Peyer's patch (tissue), 4 donors: ENCODE measurements at regions not wholly inside any gene's neighbourhood (a gene's known extent, or its start where the extent isn't known, plus 50 kb on each side); places are given as distances from the start of the nearest gene placed in this dataset.
"Not testable (repeated sequence)": the region's sequence is repeated elsewhere in the genome, so short reads cannot be mapped to it uniquely, and the experiment has no call there.

Experiments used
- DNase-seq, 3 donors: peaks; one replicate each; pipeline ENCODE4 v3.0.0-alpha.2; 2017 to 2019
- H3K27ac ChIP-seq, 4 donors: fragments of 200-600 bp; sonication (generic); one replicate each; pipeline ENCODE4 v1.5.1; 2016 to 2019
- H3K27me3 ChIP-seq, 2 donors: fragments of 200-600 bp; sonication (generic); one replicate each; pipeline ENCODE4 v1.5.1; 2019
- H3K36me3 ChIP-seq, 3 donors: fragments of 200-600 bp; sonication (generic); one replicate each; pipeline ENCODE4 v1.5.1; 2016 to 2019
- H3K4me1 ChIP-seq, 4 donors: fragments of 200-600 bp; sonication (generic); one replicate each; pipeline ENCODE4 v1.5.1; 2016 to 2019
- H3K4me3 ChIP-seq, 4 donors: fragments of 200-600 bp; sonication (generic); 1 replicate in 3 of 4; 2 replicates in 1 of 4; pipeline ENCODE4 v1.5.1; 2016 to 2019; ENCODE audit warnings: mild to moderate bottlenecking in 1 of 4
- H3K9me3 ChIP-seq, 4 donors: fragments of 200-600 bp; sonication (generic); one replicate each; pipeline ENCODE4 v1.5.1; 2016 to 2019; ENCODE audit warnings: mild to moderate bottlenecking in 1 of 4
- CTCF ChIP-seq, 6 experiments: fragments of 450-650 bp in 4 of 6; fragments of 200-600 bp in 2 of 6; sonication (generic) in 1 of 6; IDR thresholded peaks; one replicate each; pipeline ENCODE4 v1.5.1; 2017 to 2019; ENCODE audit warnings: antibody characterized with exemption in 6 of 6, mild to moderate bottlenecking in 3 of 6, moderate library complexity in 1 of 6
- POLR2A ChIP-seq, 2 donors: fragments of 450-650 bp; IDR thresholded peaks; one replicate each; pipeline ENCODE4 v1.5.1; 2017; ENCODE audit warnings: antibody characterized with exemption in 2 of 2, mild to moderate bottlenecking in 2 of 2, moderate library complexity in 2 of 2

GRCh38 chr2:91839904-91840868 lies 3031.0 kb upstream of the TEKT4 start:
- Histone ChIP-seq H3K4me3 (peak overlapping the region in 1 of 4 donors; percentile 25), H3K4me1 (peaks cover 0 to 6% (median 0%) of the 10 kb centered on the region in 4 donors), H3K27ac (no peak overlapping the region), H3K36me3 (no peaks in the 10 kb centered on the region), H3K27me3 (peaks cover 0 to 12% of the 10 kb centered on the region in 2 donors), H3K9me3 (no peaks in the 10 kb centered on the region)
- no peak for TF ChIP-seq POLR2A (IDR thresholded peaks at IDR 0.05)
- no peak for TF ChIP-seq CTCF (IDR thresholded peaks at IDR 0.05)
- DNase-seq, result no peak

- H3K4me1 ChIP-seq, H3K9me3 ChIP-seq, H3K4me3 ChIP-seq, DNase-seq, H3K27ac ChIP-seq, H3K36me3 ChIP-seq: not testable (repeated sequence)
- peaks cover 0 to 12% of the 10 kb centered on the region in 2 donors for H3K27me3 ChIP-seq
Observed at GRCh38 chr2:91842264-91842663, 3029.0 kb upstream of the TEKT4 start.

GRCh38 chr2:91842913-91843312 lies 3028.3 kb upstream of the TEKT4 start:
- not testable (repeated sequence) for H3K4me1 ChIP-seq, H3K9me3 ChIP-seq, DNase-seq, H3K4me3 ChIP-seq, H3K27ac ChIP-seq, H3K36me3 ChIP-seq
- H3K27me3 ChIP-seq, result peaks cover 0 to 12% of the 10 kb centered on the region in 2 donors

GRCh38 chr2:91843723-91844450 lies 3027.3 kb upstream of the TEKT4 start:
- H3K9me3 ChIP-seq, H3K4me1 ChIP-seq, H3K27ac ChIP-seq, H3K36me3 ChIP-seq, DNase-seq, H3K4me3 ChIP-seq: not testable (repeated sequence)
- peaks cover 0 to 12% of the 10 kb centered on the region in 2 donors for H3K27me3 ChIP-seq

DNA sequence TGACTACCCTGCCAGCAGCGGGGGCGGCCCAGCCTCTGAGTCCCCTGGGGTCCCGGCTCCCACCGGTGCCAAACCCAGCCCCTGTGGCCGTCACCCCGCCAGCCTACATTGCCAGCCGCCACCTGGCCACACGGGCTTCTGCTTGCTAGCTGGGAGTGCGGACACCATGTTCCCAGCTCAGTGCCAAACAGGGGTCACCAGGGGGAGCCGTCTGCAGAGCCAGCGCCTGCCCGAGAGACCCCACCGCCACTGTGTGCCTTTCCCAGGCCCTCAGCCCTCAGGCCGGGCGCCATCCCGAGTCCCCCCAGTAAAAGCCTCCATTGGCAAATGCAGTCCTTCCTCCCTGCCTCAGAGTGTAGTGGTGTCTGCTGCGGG lies 3026.8 kb upstream of the TEKT4 start:
- H3K4me3 ChIP-seq, H3K36me3 ChIP-seq, DNase-seq, H3K4me1 ChIP-seq, H3K27ac ChIP-seq, H3K9me3 ChIP-seq: not testable (repeated sequence)
- peaks cover 0 to 12% of the 10 kb centered on the region in 2 donors for H3K27me3 ChIP-seq

- H3K36me3 ChIP-seq, H3K4me3 ChIP-seq, DNase-seq, H3K27me3 ChIP-seq, H3K4me1 ChIP-seq, H3K27ac ChIP-seq, H3K9me3 ChIP-seq: not testable (repeated sequence)
Observed at GRCh38 chr2:91846388-91846787, 3024.8 kb upstream of the TEKT4 start.

GRCh38 chr2:91851689-91852420 lies 3019.4 kb upstream of the TEKT4 start:
- H3K4me3 ChIP-seq, H3K27me3 ChIP-seq, H3K27ac ChIP-seq, H3K9me3 ChIP-seq, H3K36me3 ChIP-seq, H3K4me1 ChIP-seq, DNase-seq: not testable (repeated sequence)

- H3K36me3 ChIP-seq, H3K9me3 ChIP-seq, DNase-seq, H3K4me1 ChIP-seq, H3K4me3 ChIP-seq, H3K27me3 ChIP-seq, H3K27ac ChIP-seq: not testable (repeated sequence)
Observed at GRCh38 chr2:91856971-91857370, 3014.3 kb upstream of the TEKT4 start.

DNA sequence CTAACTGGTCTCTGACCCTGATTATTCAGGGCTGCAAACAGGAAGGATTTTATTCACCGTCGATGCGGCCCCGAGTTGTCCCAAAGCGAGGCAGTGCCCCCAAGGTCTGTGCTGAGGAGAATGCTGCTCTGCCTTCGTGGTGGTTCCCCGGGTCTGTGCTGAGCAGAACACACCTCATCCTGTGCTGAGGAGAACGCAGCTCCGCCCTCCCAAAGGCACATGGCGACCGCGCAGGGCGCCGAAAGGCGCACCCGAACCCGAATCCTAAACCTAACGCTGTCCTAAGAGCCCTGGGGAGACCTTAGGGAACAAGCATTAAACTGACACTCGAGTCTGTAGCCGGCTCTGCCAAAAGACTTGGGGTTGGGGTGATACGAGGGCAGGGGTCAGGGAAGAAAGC lies 3013.5 kb upstream of the TEKT4 start:
- DNase-seq, H3K27me3 ChIP-seq: not testable (repeated sequence)

GRCh38 chr2:91871716-91872115 lies 2999.5 kb upstream of the TEKT4 start:
- DNase-seq, H3K27ac ChIP-seq, H3K36me3 ChIP-seq, H3K9me3 ChIP-seq, H3K27me3 ChIP-seq, H3K4me1 ChIP-seq, H3K4me3 ChIP-seq: not testable (repeated sequence)

More for the DNA sequence above, 3013.5 kb upstream of the TEKT4 start:
- H3K9me3 ChIP-seq, H3K27ac ChIP-seq, H3K4me3 ChIP-seq, H3K4me1 ChIP-seq, H3K36me3 ChIP-seq: not testable (repeated sequence)

DNA sequence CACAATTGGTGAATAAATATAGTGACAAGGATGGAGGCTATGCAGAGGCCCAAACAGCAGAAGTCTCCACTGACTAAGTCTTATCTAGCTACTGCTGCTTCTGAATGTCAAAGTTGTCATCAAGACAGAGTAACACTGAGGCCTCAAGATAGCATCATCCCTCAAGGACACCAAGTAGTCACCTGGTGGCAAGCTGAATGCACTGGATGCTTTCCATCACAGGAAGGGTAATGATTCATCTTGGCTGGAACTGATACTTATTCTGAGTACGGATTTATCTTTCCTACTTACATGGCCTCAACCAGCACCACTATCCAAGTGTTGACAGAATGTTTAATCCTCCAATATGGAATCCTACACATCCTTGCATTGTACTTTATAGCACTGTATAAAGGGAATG lies 2997.8 kb upstream of the TEKT4 start:
- H3K4me1 ChIP-seq, H3K4me3 ChIP-seq, H3K27me3 ChIP-seq, H3K27ac ChIP-seq, H3K9me3 ChIP-seq, H3K36me3 ChIP-seq, DNase-seq: not testable (repeated sequence)

DNA sequence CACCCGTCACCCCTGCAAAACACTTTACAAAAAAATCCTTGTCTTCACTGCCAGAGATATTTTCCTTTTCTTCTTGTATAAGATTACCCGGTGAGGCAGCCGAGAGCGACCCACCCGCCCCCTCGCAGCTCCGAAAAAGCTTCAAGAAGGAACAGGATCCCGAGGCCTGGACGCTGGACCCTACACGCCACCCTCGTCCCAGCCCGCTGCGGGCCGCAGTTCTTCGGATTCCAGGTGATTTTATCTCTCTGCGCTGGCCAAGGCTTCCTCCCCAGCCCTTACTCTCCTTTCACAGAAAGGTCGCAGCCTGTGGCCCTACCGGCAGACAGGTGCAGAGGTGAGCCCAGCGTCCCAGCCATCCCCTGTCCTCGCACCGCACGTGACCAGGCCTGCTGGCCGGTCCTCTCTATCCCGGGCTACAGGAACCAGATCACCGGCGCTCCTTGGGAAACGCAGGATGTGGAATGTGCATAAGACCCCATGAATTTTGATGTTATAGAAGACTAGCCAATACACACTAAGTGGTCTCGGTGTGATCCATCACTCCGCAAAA lies 2993.5 kb upstream of the TEKT4 start:
- H3K4me3 ChIP-seq, H3K27me3 ChIP-seq, H3K36me3 ChIP-seq, H3K27ac ChIP-seq, H3K9me3 ChIP-seq, DNase-seq, H3K4me1 ChIP-seq: not testable (repeated sequence)

DNA sequence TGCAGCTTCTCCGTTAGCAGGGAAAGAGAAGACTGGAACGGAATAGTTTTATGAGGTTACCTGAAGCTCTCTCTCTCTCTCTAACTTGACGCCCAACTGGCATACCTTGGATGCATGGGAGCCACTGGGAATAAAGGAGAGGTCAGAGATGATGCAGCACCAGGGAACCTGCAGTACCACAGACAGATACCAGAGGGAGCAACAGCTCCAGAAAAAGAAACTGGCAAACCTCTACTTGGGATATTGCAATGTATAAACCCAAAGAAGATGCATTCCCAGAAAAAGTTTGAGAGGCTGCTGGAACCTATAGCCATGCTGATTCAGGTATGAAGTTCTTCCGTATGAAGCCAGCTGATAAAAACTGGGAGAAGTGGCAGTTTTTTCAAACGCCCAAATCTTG lies 2976.1 kb upstream of the TEKT4 start:
- H3K36me3 ChIP-seq, H3K4me1 ChIP-seq, H3K27ac ChIP-seq, DNase-seq, H3K4me3 ChIP-seq, H3K9me3 ChIP-seq, H3K27me3 ChIP-seq: not testable (repeated sequence)
